HCT116 (cell line): ENCODE measurements at regions not wholly inside any gene's neighbourhood (a gene's known extent, or its start where the extent isn't known, plus 50 kb on each side); places are given as distances from the start of the nearest gene placed in this dataset.

Source experiments
- ATAC-seq: fragments of 200-7000 bp; cut with Tn5 transposase; 2 replicates; pipeline ENCODE4 v1.9.1; 2020; ENCODE audit warnings: mild to moderate bottlenecking, moderate library complexity
- BruUV-seq: library from RNA; stranded (reverse); fragments of 400-500 nt; replicated peaks from 2 replicates; lab custom pipeline; 2021; lab: Mats Ljungman, UMichigan
- CTCF ChIA-PET: fragments of 300-600 bp; sonication (Branson Sonifier 250); formaldehyde crosslinking; loops from one replicate; lab custom pipeline; 2021; ENCODE audit warnings: antibody characterized with exemption; lab: Charles Lee
- POLR2A ChIA-PET: fragments of 300-600, 350-600 bp; sonication (Branson Sonifier 250); formaldehyde crosslinking; loops from one replicate; lab custom pipeline; 2021; ENCODE audit warnings: antibody characterized with exemption; lab: Charles Lee
- RAD21 ChIA-PET, 2 experiments: fragments of 300-600 bp; sonication (Branson Sonifier 250); formaldehyde crosslinking; loops; one replicate each; lab custom pipeline; 2023; ENCODE audit warnings: low total read pairs in 2 of 2; ENCODE audit not compliant: uncharacterized antibody in 2 of 2, unreplicated experiment in 2 of 2, low non-redundant PET in 1 of 2; lab: Charles Lee
- DNase-seq: peaks from one replicate; pipeline ENCODE4 v3.0.0-alpha.2; 2010; ENCODE audit warnings: low read depth, low spot score
- H2AFZ ChIP-seq: fragments of 200-600 bp; shearing (Covaris generic), sonication (generic); 2 replicates; pipeline ENCODE4 v1.6.1; 2017; ENCODE audit warnings: low read depth, mixed run types, mixed read lengths, antibody characterized with exemption, low read length; ENCODE audit not compliant: poor library complexity, severe bottlenecking
- H3K27ac ChIP-seq: 2 replicates; pipeline ENCODE4 v1.5.1; 2012; ENCODE audit warnings: low read depth, low read length
- H3K27me3 ChIP-seq: fragments of 200-600 bp; sonication (generic); 2 replicates; pipeline ENCODE4 v1.6.1; 2016; ENCODE audit warnings: mixed run types, low read length, mixed read lengths; ENCODE audit not compliant: insufficient read depth
- H3K36me3 ChIP-seq, 2 experiments: fragments of 200-500 bp in 1 of 2; fragments of 200-600 bp in 1 of 2; sonication (Bioruptor generic) in 1 of 2; sonication (generic) in 1 of 2; 2 replicates each; pipeline versions ENCODE4 v1.5.1 to v1.6.1; 2014 to 2016; ENCODE audit warnings: low read length in 2 of 2, inconsistent platforms in 1 of 2, mixed read lengths in 1 of 2, mixed run types in 1 of 2; ENCODE audit not compliant: insufficient read depth in 2 of 2, control insufficient read depth in 1 of 2
- H3K4me1 ChIP-seq, 2 experiments: fragments of 200-600 bp in 1 of 2; sonication (generic) in 1 of 2; 2 replicates each; pipeline versions ENCODE4 v1.5.1 to v1.6.1; 2012 to 2017; ENCODE audit warnings: low read length in 2 of 2, inconsistent platforms in 1 of 2, mild to moderate bottlenecking in 1 of 2, mixed read lengths in 1 of 2, mixed run types in 1 of 2, moderate library complexity in 1 of 2; ENCODE audit not compliant: insufficient read depth in 2 of 2, control insufficient read depth in 1 of 2
- H3K4me2 ChIP-seq: fragments of 200-600 bp; sonication (generic); 2 replicates; pipeline ENCODE4 v1.6.1; 2017; ENCODE audit warnings: mixed run types, low read length, mixed read lengths
- H3K4me3 ChIP-seq, 2 experiments: fragments of 200-600 bp in 1 of 2; sonication (generic) in 1 of 2; replicated peaks in 1 of 2; 2 replicates each; pipeline ENCODE4 v1.5.1; 2011 to 2016; ENCODE audit warnings: low read length in 2 of 2, control low read depth in 1 of 2, low read depth in 1 of 2, mild to moderate bottlenecking in 1 of 2, mixed read lengths in 1 of 2, mixed run types in 1 of 2
- H3K79me2 ChIP-seq: fragments of 200-600 bp; sonication (generic); 2 replicates; pipeline ENCODE4 v1.6.1; 2017; ENCODE audit warnings: mild to moderate bottlenecking, mixed run types, low read length, moderate library complexity, mixed read lengths; ENCODE audit not compliant: insufficient read depth
- H3K9ac ChIP-seq: fragments of 200-600 bp; sonication (generic); 2 replicates; pipeline ENCODE4 v1.6.1; 2016; ENCODE audit warnings: low read length, mixed read lengths
- H3K9me2 ChIP-seq: fragments of 200-600 bp; sonication (generic), shearing (Covaris generic); 2 replicates; pipeline ENCODE4 v1.6.1; 2017; ENCODE audit warnings: mixed run types, mild to moderate bottlenecking, moderate library complexity; ENCODE audit not compliant: insufficient read depth
- H3K9me3 ChIP-seq, 2 experiments: fragments of 200-500 bp in 1 of 2; fragments of 200-600 bp in 1 of 2; sonication (Bioruptor generic) in 1 of 2; sonication (generic) in 1 of 2; 2 replicates each; pipeline ENCODE4 v1.6.1; 2014 to 2017; ENCODE audit warnings: low read length in 2 of 2, mixed read lengths in 2 of 2, inconsistent platforms in 1 of 2, low read depth in 1 of 2, mild to moderate bottlenecking in 1 of 2, mixed run types in 1 of 2, moderate library complexity in 1 of 2; ENCODE audit not compliant: control insufficient read depth in 1 of 2, insufficient read depth in 1 of 2
- H4K20me1 ChIP-seq: fragments of 200-600 bp; sonication (generic), shearing (Covaris generic); 2 replicates; pipeline ENCODE4 v1.6.1; 2017; ENCODE audit warnings: mixed run types, mild to moderate bottlenecking, moderate library complexity; ENCODE audit not compliant: insufficient read depth
- CBX3 ChIP-seq: IDR thresholded peaks from 2 replicates; pipeline ENCODE4 v1.6.1; 2012; ENCODE audit warnings: low read depth
- EGR1 ChIP-seq: IDR thresholded peaks from 2 replicates; pipeline ENCODE4 v1.6.1; 2012; ENCODE audit warnings: low read depth
- POLR2AphosphoS5 ChIP-seq: IDR thresholded peaks from 2 replicates; pipeline ENCODE4 v1.6.1; 2011; ENCODE audit warnings: mild to moderate bottlenecking, low read depth, low read length, moderate library complexity
- RAD21 ChIP-seq: IDR thresholded peaks from 2 replicates; pipeline ENCODE4 v1.6.1; 2012; ENCODE audit warnings: low read depth, mild to moderate bottlenecking
- SIN3A ChIP-seq: IDR thresholded peaks from 2 replicates; pipeline ENCODE4 v1.6.1; 2012; ENCODE audit warnings: low read depth
- SP1 ChIP-seq: IDR thresholded peaks from 2 replicates; pipeline ENCODE4 v1.6.1; 2012; ENCODE audit warnings: low read depth
- ZFX ChIP-seq: fragments of 450-650 bp; IDR thresholded peaks from 2 replicates; pipeline ENCODE4 v1.6.1; 2017
- intact Hi-C: fragments of 100-400 bp; cut with micrococcal nuclease; formaldehyde crosslinking; loops from 2 replicates; pipeline ENCODE4 v1.10.0; 2022
- TF ChIP-seq, protein P1 (sequence below): IDR thresholded peaks from 2 replicates; pipeline ENCODE4 v1.6.1; 2012
- TF ChIP-seq, protein P2 (sequence below): IDR thresholded peaks from 2 replicates; pipeline ENCODE4 v1.6.1; 2012; ENCODE audit warnings: low read depth
- TF ChIP-seq, protein P3 (sequence below): IDR thresholded peaks from 2 replicates; pipeline ENCODE4 v1.6.1; 2012
- TF ChIP-seq, protein P4 (sequence below): IDR thresholded peaks from 2 replicates; pipeline ENCODE4 v1.6.1; 2011; ENCODE audit warnings: mild to moderate bottlenecking, low read length, moderate library complexity; ENCODE audit not compliant: insufficient replicate concordance; ENCODE audit errors: extremely low read depth
- TF ChIP-seq, protein P5 (sequence below), 3 experiments: fragments of 200-600 bp in 1 of 3; sonication (generic) in 1 of 3; IDR thresholded peaks in 2 of 3; conservative IDR thresholded peaks in 1 of 3; 2 replicates each; pipeline ENCODE4 v1.5.1; 2012 to 2017; ENCODE audit warnings: low read depth in 2 of 3, low read length in 2 of 3, antibody characterized with exemption in 1 of 3, borderline replicate concordance in 1 of 3, control low read depth in 1 of 3, mild to moderate bottlenecking in 1 of 3, mixed read lengths in 1 of 3, mixed run types in 1 of 3, moderate library complexity in 1 of 3; ENCODE audit not compliant: insufficient read depth in 1 of 3

DNA sequence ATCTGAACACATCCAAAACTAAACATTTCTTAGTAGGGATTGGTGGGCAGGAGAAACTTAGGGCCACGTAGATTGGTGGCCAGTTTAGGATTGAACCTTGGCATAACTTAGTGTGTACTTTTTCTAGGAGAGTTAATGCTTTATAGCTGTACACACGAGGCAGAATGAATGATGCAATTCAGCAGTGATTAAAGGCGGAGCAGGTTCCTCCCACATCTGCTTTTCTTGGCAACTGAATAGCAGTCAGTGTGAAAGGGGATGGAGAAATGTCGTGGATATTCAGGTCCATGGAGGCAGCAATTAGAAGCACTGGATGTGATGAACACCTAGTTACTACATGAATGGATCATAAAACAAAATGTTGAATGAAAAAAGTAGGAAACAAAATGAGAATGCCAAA lies 493.8 kb downstream of the FUT8 start:
- DNase-seq (no peak), ATAC-seq (no peak)
- H3K4me1 ChIP-seq = no peaks in the 10 kb centered on the region
- no peak overlapping the region for H2AFZ ChIP-seq
- H3K36me3 ChIP-seq = no peaks in the 10 kb centered on the region
- no peaks in the 10 kb centered on the region for H3K9me3 ChIP-seq
- no peaks in the 10 kb centered on the region for H3K79me2 ChIP-seq
- RAD21 ChIA-PET = no interaction called here
- no peaks in the 10 kb centered on the region for H4K20me1 ChIP-seq
- H3K9ac ChIP-seq = no peak overlapping the region
- no peak overlapping the region for H3K27ac ChIP-seq
- no peak overlapping the region for H3K4me3 ChIP-seq
- CTCF ChIA-PET = no interaction called here
- no peaks in the 10 kb centered on the region; the same call in 1 of the 2 replicates for H3K27me3 ChIP-seq
- POLR2A ChIA-PET = no interaction called here
- TF ChIP-seq CBX3 (no peak), RAD21 (no peak), ZFX (no peak), POLR2AphosphoS5 (no peak), SIN3A (no peak), SP1 (no peak), EGR1 (no peak)
- TF ChIP-seq, protein P1, sequence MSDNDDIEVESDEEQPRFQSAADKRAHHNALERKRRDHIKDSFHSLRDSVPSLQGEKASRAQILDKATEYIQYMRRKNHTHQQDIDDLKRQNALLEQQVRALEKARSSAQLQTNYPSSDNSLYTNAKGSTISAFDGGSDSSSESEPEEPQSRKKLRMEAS = no peak
- TF ChIP-seq, protein P2, sequence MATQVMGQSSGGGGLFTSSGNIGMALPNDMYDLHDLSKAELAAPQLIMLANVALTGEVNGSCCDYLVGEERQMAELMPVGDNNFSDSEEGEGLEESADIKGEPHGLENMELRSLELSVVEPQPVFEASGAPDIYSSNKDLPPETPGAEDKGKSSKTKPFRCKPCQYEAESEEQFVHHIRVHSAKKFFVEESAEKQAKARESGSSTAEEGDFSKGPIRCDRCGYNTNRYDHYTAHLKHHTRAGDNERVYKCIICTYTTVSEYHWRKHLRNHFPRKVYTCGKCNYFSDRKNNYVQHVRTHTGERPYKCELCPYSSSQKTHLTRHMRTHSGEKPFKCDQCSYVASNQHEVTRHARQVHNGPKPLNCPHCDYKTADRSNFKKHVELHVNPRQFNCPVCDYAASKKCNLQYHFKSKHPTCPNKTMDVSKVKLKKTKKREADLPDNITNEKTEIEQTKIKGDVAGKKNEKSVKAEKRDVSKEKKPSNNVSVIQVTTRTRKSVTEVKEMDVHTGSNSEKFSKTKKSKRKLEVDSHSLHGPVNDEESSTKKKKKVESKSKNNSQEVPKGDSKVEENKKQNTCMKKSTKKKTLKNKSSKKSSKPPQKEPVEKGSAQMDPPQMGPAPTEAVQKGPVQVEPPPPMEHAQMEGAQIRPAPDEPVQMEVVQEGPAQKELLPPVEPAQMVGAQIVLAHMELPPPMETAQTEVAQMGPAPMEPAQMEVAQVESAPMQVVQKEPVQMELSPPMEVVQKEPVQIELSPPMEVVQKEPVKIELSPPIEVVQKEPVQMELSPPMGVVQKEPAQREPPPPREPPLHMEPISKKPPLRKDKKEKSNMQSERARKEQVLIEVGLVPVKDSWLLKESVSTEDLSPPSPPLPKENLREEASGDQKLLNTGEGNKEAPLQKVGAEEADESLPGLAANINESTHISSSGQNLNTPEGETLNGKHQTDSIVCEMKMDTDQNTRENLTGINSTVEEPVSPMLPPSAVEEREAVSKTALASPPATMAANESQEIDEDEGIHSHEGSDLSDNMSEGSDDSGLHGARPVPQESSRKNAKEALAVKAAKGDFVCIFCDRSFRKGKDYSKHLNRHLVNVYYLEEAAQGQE = no peak
- TF ChIP-seq, protein P3, sequence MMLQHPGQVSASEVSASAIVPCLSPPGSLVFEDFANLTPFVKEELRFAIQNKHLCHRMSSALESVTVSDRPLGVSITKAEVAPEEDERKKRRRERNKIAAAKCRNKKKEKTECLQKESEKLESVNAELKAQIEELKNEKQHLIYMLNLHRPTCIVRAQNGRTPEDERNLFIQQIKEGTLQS = no peak
- TF ChIP-seq, protein P4, sequence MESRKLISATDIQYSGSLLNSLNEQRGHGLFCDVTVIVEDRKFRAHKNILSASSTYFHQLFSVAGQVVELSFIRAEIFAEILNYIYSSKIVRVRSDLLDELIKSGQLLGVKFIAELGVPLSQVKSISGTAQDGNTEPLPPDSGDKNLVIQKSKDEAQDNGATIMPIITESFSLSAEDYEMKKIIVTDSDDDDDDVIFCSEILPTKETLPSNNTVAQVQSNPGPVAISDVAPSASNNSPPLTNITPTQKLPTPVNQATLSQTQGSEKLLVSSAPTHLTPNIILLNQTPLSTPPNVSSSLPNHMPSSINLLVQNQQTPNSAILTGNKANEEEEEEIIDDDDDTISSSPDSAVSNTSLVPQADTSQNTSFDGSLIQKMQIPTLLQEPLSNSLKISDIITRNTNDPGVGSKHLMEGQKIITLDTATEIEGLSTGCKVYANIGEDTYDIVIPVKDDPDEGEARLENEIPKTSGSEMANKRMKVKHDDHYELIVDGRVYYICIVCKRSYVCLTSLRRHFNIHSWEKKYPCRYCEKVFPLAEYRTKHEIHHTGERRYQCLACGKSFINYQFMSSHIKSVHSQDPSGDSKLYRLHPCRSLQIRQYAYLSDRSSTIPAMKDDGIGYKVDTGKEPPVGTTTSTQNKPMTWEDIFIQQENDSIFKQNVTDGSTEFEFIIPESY = no peak
- TF ChIP-seq, protein P5, sequence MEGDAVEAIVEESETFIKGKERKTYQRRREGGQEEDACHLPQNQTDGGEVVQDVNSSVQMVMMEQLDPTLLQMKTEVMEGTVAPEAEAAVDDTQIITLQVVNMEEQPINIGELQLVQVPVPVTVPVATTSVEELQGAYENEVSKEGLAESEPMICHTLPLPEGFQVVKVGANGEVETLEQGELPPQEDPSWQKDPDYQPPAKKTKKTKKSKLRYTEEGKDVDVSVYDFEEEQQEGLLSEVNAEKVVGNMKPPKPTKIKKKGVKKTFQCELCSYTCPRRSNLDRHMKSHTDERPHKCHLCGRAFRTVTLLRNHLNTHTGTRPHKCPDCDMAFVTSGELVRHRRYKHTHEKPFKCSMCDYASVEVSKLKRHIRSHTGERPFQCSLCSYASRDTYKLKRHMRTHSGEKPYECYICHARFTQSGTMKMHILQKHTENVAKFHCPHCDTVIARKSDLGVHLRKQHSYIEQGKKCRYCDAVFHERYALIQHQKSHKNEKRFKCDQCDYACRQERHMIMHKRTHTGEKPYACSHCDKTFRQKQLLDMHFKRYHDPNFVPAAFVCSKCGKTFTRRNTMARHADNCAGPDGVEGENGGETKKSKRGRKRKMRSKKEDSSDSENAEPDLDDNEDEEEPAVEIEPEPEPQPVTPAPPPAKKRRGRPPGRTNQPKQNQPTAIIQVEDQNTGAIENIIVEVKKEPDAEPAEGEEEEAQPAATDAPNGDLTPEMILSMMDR (IDR thresholded peaks at IDR 0.05 in 2 of 3, conservative IDR thresholded peaks at IDR 0.05 in 1 of 3; ENCODE audit: borderline replicate concordance in 1 of 3, insufficient read depth in 1 of 3, low read depth in 2 of 3, low read length in 2 of 3) = no peak
- H3K9me2 ChIP-seq = no peaks in the 10 kb centered on the region
- BruUV-seq = no TSS peak
- no peak overlapping the region for H3K4me2 ChIP-seq
- intact Hi-C loops = no loop called here
